ENCODE measurements at regions not wholly inside any gene's neighbourhood (a gene's known extent, or its start where the extent isn't known, plus 50 kb on each side); places are given as distances from the start of the nearest gene placed in this dataset.

- Mint-ChIP-seq H3K9me3 (peaks cover 3% of the 10 kb centered on the region), H3K4me3 (no peak overlapping the region), H3K4me1 (ENCODE audit: low read depth) (no peaks in the 10 kb centered on the region), H3K36me3 (ENCODE audit: low read depth) (no peaks in the 10 kb centered on the region), H3K27me3 (no peaks in the 10 kb centered on the region), H3K27ac (no peak overlapping the region)
- intact Hi-C loops (cut with micrococcal nuclease) = no loop called here
- TF ChIP-seq CTCF (IDR thresholded peaks at IDR 0.05) = no peak
- DNase-seq (no peak), ATAC-seq (no peak)
- ChIA-PET CTCF (no interaction called here), POLR2A (no interaction called here)
Measured at GRCh38 chr3:6266135-6266534, 594.8 kb upstream of the GRM7 start.

- H3K27me3 Mint-ChIP-seq = no peaks in the 10 kb centered on the region
- ChIA-PET POLR2A (no interaction called here), CTCF (no interaction called here)
- no peaks in the 10 kb centered on the region for H3K4me1 Mint-ChIP-seq (ENCODE audit: low read depth)
- intact Hi-C loops (cut with micrococcal nuclease) = no loop called here
- H3K9me3 Mint-ChIP-seq = peaks cover 5% of the 10 kb centered on the region
- ATAC-seq (no peak), DNase-seq (no peak)
- H3K36me3 Mint-ChIP-seq (ENCODE audit: low read depth) = no peaks in the 10 kb centered on the region
- no peak overlapping the region for H3K27ac Mint-ChIP-seq
- no peak overlapping the region for H3K4me3 Mint-ChIP-seq
- TF ChIP-seq CTCF (IDR thresholded peaks at IDR 0.05) = no peak
Measured at GRCh38 chr3:6273878-6274277, 587.0 kb upstream of the GRM7 start.

GRCh38 chr3:6281662-6282061 is 579.3 kb upstream of the GRM7 start:
- DNase-seq (no peak), ATAC-seq (no peak)
- TF ChIP-seq CTCF (IDR thresholded peaks at IDR 0.05) = no peak
- H3K4me3 Mint-ChIP-seq = no peak overlapping the region
- no peaks in the 10 kb centered on the region for H3K27me3 Mint-ChIP-seq
- ChIA-PET POLR2A (no interaction called here), CTCF (no interaction called here)
- no peak overlapping the region for H3K27ac Mint-ChIP-seq
- peaks cover 5% of the 10 kb centered on the region for H3K9me3 Mint-ChIP-seq
- no peaks in the 10 kb centered on the region for H3K4me1 Mint-ChIP-seq (ENCODE audit: low read depth)
- no peaks in the 10 kb centered on the region for H3K36me3 Mint-ChIP-seq (ENCODE audit: low read depth)
- intact Hi-C loops (cut with micrococcal nuclease) = no loop called here

GRCh38 chr3:6282918-6283317 is 578.0 kb upstream of the GRM7 start:
- DNase-seq (no peak), ATAC-seq (no peak)
- Mint-ChIP-seq H3K4me3 (no peak overlapping the region), H3K27me3 (no peaks in the 10 kb centered on the region), H3K36me3 (ENCODE audit: low read depth) (no peaks in the 10 kb centered on the region), H3K9me3 (peaks cover 5% of the 10 kb centered on the region), H3K27ac (no peak overlapping the region), H3K4me1 (ENCODE audit: low read depth) (no peaks in the 10 kb centered on the region)
- POLR2A ChIA-PET = no interaction called here
- intact Hi-C loops (cut with micrococcal nuclease) = no loop called here
- no peak for TF ChIP-seq CTCF (IDR thresholded peaks at IDR 0.05)
- CTCF ChIA-PET = no interaction called here

- no peaks in the 10 kb centered on the region for H3K36me3 Mint-ChIP-seq (ENCODE audit: low read depth)
- H3K4me3 Mint-ChIP-seq = no peak overlapping the region
- ATAC-seq = no peak
- no peaks in the 10 kb centered on the region for H3K27me3 Mint-ChIP-seq
- H3K9me3 Mint-ChIP-seq = peaks cover 14% of the 10 kb centered on the region
- no peak for TF ChIP-seq CTCF (IDR thresholded peaks at IDR 0.05)
- no peak for DNase-seq
- H3K27ac Mint-ChIP-seq = no peak overlapping the region
- POLR2A ChIA-PET = no interaction called here
- intact Hi-C loops (cut with micrococcal nuclease) = no loop called here
- CTCF ChIA-PET = no interaction called here
- no peaks in the 10 kb centered on the region for H3K4me1 Mint-ChIP-seq (ENCODE audit: low read depth)
Measured at GRCh38 chr3:6287088-6287875, 573.6 kb upstream of the GRM7 start.
